ENCODE measurements at regions not wholly inside any gene's neighbourhood (a gene's known extent, or its start where the extent isn't known, plus 50 kb on each side); places are given as distances from the start of the nearest gene placed in this dataset.
"Not testable (repeated sequence)": the region's sequence is repeated elsewhere in the genome, so short reads cannot be mapped to it uniquely, and the experiment has no call there.

DNA sequence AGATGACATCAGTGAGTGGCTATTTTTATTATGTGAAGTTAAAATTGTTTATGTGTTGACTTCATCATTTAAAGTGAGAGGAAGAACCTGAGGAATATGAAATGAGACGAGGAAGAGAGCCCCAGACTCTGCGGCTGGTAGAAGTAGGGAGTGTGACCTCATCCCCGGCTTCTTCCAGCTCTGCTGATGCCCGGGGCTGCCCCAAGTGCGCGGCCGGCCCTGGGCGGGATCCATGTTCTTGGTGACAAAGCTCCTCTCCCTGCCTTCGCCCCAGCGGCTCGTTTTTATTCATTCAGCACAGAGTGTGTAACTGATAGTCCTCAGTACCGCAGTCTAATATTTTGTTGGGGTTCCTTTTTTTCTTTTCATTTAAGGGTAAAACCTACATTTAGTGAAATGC is 185.5 kb upstream of the GOLGA6L22 start:
- POLR2A ChIA-PET; CTCF ChIA-PET; DNase-seq (ENCODE audit: extremely low spot score): not testable (repeated sequence)

DNA sequence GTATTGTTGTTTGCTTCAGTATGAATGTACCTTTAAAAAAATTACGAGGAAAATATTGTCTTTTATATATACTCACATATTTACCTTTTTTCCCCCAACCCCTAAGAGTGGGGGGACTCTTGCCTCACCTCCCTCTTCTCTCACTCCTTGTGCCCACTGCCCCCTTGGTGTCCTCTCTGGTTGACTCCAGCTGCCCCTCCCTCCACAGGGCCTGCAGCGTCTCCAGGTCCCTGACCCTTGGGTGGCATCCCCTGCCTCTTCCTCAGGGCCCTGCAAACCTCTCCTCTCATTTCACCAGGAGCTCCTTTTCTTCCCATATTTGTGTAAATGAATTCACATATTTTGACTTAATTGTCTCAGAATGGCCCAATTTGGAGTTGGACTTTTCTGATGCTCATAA is 184.3 kb upstream of the GOLGA6L22 start:
- CTCF ChIA-PET; DNase-seq (ENCODE audit: extremely low spot score); POLR2A ChIA-PET: not testable (repeated sequence)

DNA sequence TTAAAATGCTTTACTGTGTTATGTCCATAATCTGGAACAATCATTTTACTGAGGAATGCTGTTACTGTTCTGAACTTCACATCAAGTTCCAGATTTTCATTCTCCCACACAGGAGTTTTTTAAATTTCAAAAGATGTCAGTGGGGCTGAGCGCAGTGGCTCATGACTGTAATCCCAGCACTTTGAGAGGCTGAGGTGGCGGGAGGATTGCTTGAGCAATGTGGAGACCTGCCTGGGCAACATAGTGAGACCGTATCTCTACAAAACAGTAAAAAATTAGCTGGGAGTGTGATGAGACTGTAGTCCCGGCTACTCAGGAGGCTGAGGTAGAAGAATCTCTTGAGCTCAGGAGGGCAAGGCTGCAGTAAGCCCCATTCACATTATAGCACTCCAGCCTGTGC is 177.9 kb upstream of the GOLGA6L22 start:
- CTCF ChIA-PET; DNase-seq (ENCODE audit: extremely low spot score); POLR2A ChIA-PET: not testable (repeated sequence)

DNA sequence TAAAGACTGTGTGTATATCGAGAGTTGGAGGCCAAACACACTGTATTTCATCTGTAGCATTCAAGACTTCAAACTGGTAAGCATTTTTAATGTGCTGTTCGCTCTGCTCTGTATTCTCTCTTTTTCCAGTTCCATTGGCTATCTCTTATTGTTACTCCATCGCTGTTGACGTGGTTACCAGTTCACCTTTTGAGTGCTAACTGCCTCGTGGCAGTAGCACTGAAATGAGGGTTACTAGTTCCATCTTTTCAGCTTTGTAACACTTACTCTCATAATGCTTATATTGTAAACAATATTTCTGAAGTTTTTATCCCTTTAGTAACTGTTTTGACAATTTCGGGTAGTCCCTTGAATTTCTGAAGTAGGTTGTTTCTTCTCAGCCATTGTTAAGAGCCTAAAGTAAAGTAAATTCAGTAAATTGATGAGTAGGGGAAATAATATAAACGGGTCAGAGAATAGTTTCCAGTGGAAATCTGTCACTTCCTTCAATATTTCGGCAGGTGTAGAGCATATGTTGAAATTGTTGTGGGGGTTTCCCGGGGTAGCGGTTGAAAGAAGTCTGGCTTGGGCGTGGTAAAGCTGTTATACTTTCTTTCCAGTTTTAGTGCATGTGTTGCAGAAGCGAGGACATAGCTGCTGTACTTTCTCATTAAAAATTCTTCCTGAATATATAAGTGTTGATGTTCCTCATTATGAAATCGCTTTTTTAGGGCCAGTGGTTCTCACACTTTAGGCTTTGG is 175.7 kb upstream of the GOLGA6L22 start:
- POLR2A ChIA-PET: not testable (repeated sequence)
- CTCF ChIA-PET: interaction anchor here (0.7 kb wide), 1 partner anchor 1330 kb away, joined by 3 read pairs; no protein-coding TSS in a partner anchor

DNA sequence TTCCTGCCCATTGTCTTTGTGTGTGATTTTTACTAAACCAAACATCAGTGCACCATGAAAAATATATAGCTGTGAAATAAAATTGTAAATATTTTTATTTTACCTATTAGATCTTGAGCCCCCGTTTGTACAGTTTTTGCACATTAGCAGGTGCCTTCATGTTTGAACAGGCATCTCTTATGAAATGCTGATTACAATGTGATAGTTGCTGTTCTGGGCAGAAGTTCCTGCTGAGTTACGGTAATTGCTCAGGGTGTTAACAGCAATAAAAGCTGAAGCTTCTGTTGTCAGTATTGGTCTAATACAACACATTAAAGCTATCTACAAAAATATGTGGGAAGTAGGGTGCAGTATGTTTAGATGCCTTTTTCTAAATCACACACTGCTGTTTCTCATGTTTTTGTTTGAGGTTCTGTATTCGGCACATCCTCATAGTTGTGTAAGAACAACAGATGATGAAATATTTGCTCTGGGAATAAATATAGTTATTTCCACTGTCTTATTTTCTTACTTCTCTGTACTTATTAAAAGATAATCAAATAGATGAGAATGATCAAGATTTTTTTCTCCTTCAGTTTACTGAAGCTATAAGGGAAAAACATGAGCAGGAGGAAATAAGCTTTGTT is 173.8 kb upstream of the GOLGA6L22 start:
- POLR2A ChIA-PET; DNase-seq (ENCODE audit: extremely low spot score); CTCF ChIA-PET: not testable (repeated sequence)

More for the DNA sequence above, 175.7 kb upstream of the GOLGA6L22 start:
- not testable (repeated sequence) for DNase-seq (ENCODE audit: extremely low spot score)

DNA sequence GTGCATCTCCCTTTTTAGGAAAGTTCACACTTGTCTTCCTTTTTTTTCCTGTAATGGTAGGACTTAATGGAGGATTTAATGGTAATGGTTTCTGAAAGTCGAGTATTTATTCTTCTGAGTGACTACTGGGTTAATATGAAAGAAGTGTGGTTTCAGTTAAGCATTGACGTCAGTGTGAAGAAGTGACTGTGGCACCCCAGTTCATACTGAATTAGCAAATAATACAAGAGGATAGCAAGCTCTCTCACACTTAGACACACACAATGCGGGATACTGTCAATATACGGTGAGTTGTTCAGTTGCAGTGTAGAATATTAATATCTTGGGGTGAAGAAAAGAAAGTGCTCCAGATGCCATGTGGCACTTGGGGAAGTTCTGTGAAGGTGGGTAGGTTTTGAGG is 167.6 kb upstream of the GOLGA6L22 start:
- DNase-seq (ENCODE audit: extremely low spot score); POLR2A ChIA-PET; CTCF ChIA-PET: not testable (repeated sequence)

DNA sequence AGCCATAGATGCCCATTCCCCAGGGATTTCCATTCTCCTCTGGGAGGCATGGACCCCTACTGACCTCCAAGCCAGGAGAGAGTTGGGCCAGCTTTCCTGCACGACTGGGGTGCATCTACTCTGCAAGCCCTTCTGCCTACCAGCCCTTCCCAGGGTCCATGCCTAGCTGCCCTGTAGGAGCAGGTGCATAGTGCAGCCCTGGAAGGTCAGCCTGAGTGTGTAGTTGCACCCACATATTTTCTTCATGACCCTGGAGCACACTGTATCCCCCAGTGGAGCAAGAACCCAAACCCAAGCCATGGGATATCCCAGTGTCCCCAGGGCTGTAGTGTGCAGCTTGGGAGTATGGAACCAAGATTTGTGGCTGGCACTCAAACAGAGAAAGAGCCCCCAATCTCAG is 155.6 kb upstream of the GOLGA6L22 start:
- POLR2A ChIA-PET; DNase-seq (ENCODE audit: extremely low spot score); CTCF ChIA-PET: not testable (repeated sequence)

Data from HEK293T (cell line).